Lung microvascular endothelial cell (primary cell): ENCODE measurements at regions not wholly inside any gene's neighbourhood (a gene's known extent, or its start where the extent isn't known, plus 50 kb on each side); places are given as distances from the start of the nearest gene placed in this dataset.
"Not testable (repeated sequence)": the region's sequence is repeated elsewhere in the genome, so short reads cannot be mapped to it uniquely, and the experiment has no call there.

ENCODE experiments used
- DNase-seq, 2 donors: peaks; one replicate each; pipeline versions ENCODE4 v3.0.0 to v3.0.0-alpha.2; 2010; ENCODE audit warnings: low read depth in 2 of 2

- peak; percentile 89 to 92 for DNase-seq
These were observed 234.9 kb upstream of the MCHR2 start for GRCh38 chr6:100228834-100229441.

- DNase-seq: peak in 1 of 2 donors; percentile 63
These were observed 234.4 kb upstream of the MCHR2 start for GRCh38 chr6:100228437-100228833.

GRCh38 chr6:100226811-100227210 is 232.8 kb upstream of the MCHR2 start:
- peak in 1 of 2 donors; percentile 66 for DNase-seq

- DNase-seq: not testable (repeated sequence)
These were observed 229.9 kb upstream of the MCHR2 start for GRCh38 chr6:100223952-100224351.

- DNase-seq: no peak
These were observed 226.5 kb upstream of the MCHR2 start for GRCh38 chr6:100220543-100220942.

GRCh38 chr6:100217225-100218012 is 223.4 kb upstream of the MCHR2 start:
- DNase-seq: no peak

- DNase-seq: no peak
These were observed 222.7 kb upstream of the MCHR2 start for GRCh38 chr6:100216760-100217159.

GRCh38 chr6:100212131-100212530 is 218.1 kb upstream of the MCHR2 start:
- no peak for DNase-seq

- peak; percentile 40 to 47 for DNase-seq
These were observed 216.4 kb upstream of the MCHR2 start for GRCh38 chr6:100210137-100211117.

GRCh38 chr6:100209323-100210136 is 215.5 kb upstream of the MCHR2 start:
- DNase-seq: no peak

- DNase-seq: peak in 1 of 2 donors; percentile 77
These were observed 209.4 kb upstream of the MCHR2 start for GRCh38 chr6:100203400-100203799.

- peak in 1 of 2 donors; percentile 63 for DNase-seq
These were observed 208.6 kb upstream of the MCHR2 start for GRCh38 chr6:100202417-100203194.

GRCh38 chr6:100196214-100196982 is 202.4 kb upstream of the MCHR2 start:
- DNase-seq: not testable (repeated sequence)

GRCh38 chr6:100195244-100195643 is 201.2 kb upstream of the MCHR2 start:
- not testable (repeated sequence) for DNase-seq

GRCh38 chr6:100194535-100194934 is 200.5 kb upstream of the MCHR2 start:
- DNase-seq: no peak

- no peak for DNase-seq
These were observed 194.7 kb upstream of the MCHR2 start for GRCh38 chr6:100188754-100189153.

- peak in 1 of 2 donors; percentile 13 for DNase-seq
These were observed 192.5 kb upstream of the MCHR2 start for GRCh38 chr6:100186552-100186951.

GRCh38 chr6:100185615-100186014 is 191.6 kb upstream of the MCHR2 start:
- DNase-seq: no peak

- DNase-seq: no peak
These were observed 190.4 kb upstream of the MCHR2 start for GRCh38 chr6:100184473-100184872.
